Neuronal stem cell (in vitro differentiated cells): ENCODE measurements at regions not wholly inside any gene's neighbourhood (a gene's known extent, or its start where the extent isn't known, plus 50 kb on each side); places are given as distances from the start of the nearest gene placed in this dataset.

ENCODE experiments used
- DNase-seq: peaks from one replicate; pipeline ENCODE4 v3.0.0-alpha.2; 2013; ENCODE audit warnings: low spot score
- H2AFZ ChIP-seq: one replicate; pipeline ENCODE4 v1.6.1; 2013; ENCODE audit warnings: mild to moderate bottlenecking, low read length, inconsistent platforms
- H2AK5ac ChIP-seq: 2 replicates; pipeline ENCODE4 v1.6.1; 2013; ENCODE audit warnings: low read depth, mild to moderate bottlenecking, inconsistent platforms, low read length, moderate library complexity, mixed read lengths
- H2BK120ac ChIP-seq: 2 replicates; pipeline ENCODE4 v1.6.1; 2013; ENCODE audit warnings: low read depth, mild to moderate bottlenecking, inconsistent platforms, low read length, moderate library complexity, mixed read lengths
- H2BK12ac ChIP-seq: one replicate; pipeline ENCODE4 v1.6.1; 2013; ENCODE audit warnings: low read length, inconsistent platforms
- H2BK15ac ChIP-seq: 2 replicates; pipeline ENCODE4 v1.6.1; 2013; ENCODE audit warnings: mild to moderate bottlenecking, low read length, inconsistent platforms, mixed read lengths
- H2BK5ac ChIP-seq: one replicate; pipeline ENCODE4 v1.6.1; 2013; ENCODE audit warnings: inconsistent platforms, mild to moderate bottlenecking, low read length, moderate library complexity
- H3K14ac ChIP-seq: one replicate; pipeline ENCODE4 v1.6.1; 2013; ENCODE audit warnings: low read length, inconsistent platforms
- H3K18ac ChIP-seq: 2 replicates; pipeline ENCODE4 v1.6.1; 2013; ENCODE audit warnings: low read length, inconsistent platforms
- H3K23ac ChIP-seq: 2 replicates; pipeline ENCODE4 v1.6.1; 2013; ENCODE audit warnings: low read depth, mild to moderate bottlenecking, mixed read lengths, low read length, inconsistent platforms; ENCODE audit not compliant: poor library complexity
- H3K27ac ChIP-seq: replicated peaks from 3 replicates; pipeline ENCODE4 v1.5.1; 2013; ENCODE audit warnings: low read length, inconsistent platforms
- H3K27me3 ChIP-seq, 3 experiments: 2 replicates each; pipeline ENCODE4 v1.6.1; 2013; ENCODE audit warnings: low read length in 3 of 3, mild to moderate bottlenecking in 2 of 3, inconsistent platforms in 1 of 3, low read depth in 1 of 3, mixed read lengths in 1 of 3, moderate library complexity in 1 of 3; ENCODE audit not compliant: control insufficient read depth in 3 of 3, insufficient read depth in 3 of 3
- H3K36me3 ChIP-seq, 2 donors: replicated peaks in 1 of 2; 2 replicates each; pipeline ENCODE4 v1.6.1; 2013; ENCODE audit warnings: low read length in 2 of 2; ENCODE audit not compliant: control insufficient read depth in 2 of 2, insufficient read depth in 2 of 2
- H3K4ac ChIP-seq: 2 replicates; pipeline ENCODE4 v1.6.1; 2013; ENCODE audit warnings: inconsistent platforms, mild to moderate bottlenecking, low read length, moderate library complexity
- H3K4me1 ChIP-seq, 2 donors: 1 replicate in 1 of 2; 2 replicates in 1 of 2; pipeline ENCODE4 v1.6.1; 2013; ENCODE audit warnings: low read length in 2 of 2, low read depth in 1 of 2; ENCODE audit not compliant: control insufficient read depth in 2 of 2, insufficient read depth in 1 of 2
- H3K4me2 ChIP-seq: one replicate; pipeline ENCODE4 v1.6.1; 2013; ENCODE audit warnings: mild to moderate bottlenecking, low read length, inconsistent platforms; ENCODE audit not compliant: insufficient read depth, poor library complexity, severe bottlenecking
- H3K4me3 ChIP-seq, 2 donors: 2 replicates each; pipeline ENCODE4 v1.5.1; 2013; ENCODE audit warnings: low read length in 2 of 2, mild to moderate bottlenecking in 2 of 2, inconsistent platforms in 1 of 2, moderate library complexity in 1 of 2
- H3K79me1 ChIP-seq: one replicate; pipeline ENCODE4 v1.6.1; 2013; ENCODE audit warnings: low read depth, mild to moderate bottlenecking, inconsistent platforms, low read length, moderate library complexity
- H3K9ac ChIP-seq: one replicate; pipeline ENCODE4 v1.6.1; 2013; ENCODE audit warnings: mild to moderate bottlenecking, low read depth, low read length, inconsistent platforms; ENCODE audit not compliant: poor library complexity
- H3K9me3 ChIP-seq, 2 donors: replicated peaks in 1 of 2; 2 replicates each; pipeline versions ENCODE3 to v1.6.1; 2013; ENCODE audit warnings: low read length in 2 of 2, mild to moderate bottlenecking in 2 of 2, inconsistent platforms in 1 of 2, low read depth in 1 of 2, mixed read lengths in 1 of 2, moderate library complexity in 1 of 2; ENCODE audit not compliant: control insufficient read depth in 2 of 2, insufficient read depth in 1 of 2
- H4K8ac ChIP-seq: one replicate; pipeline ENCODE4 v1.6.1; 2013; ENCODE audit warnings: low read depth, mild to moderate bottlenecking, inconsistent platforms, low read length, moderate library complexity
- H4K91ac ChIP-seq: one replicate; pipeline ENCODE4 v1.6.1; 2013; ENCODE audit warnings: low read length, low read depth, mild to moderate bottlenecking, inconsistent platforms; ENCODE audit not compliant: poor library complexity
- WGBS, 2 donors: extraction: QIAGEN DNeasy Blood & Tissue Kit; methylation state at CpG; one replicate each; pipeline ENCODE4 v1.1.7; 2013; ENCODE audit warnings: missing lambda C conversion rate in 2 of 2, mixed read lengths in 1 of 2; ENCODE audit not compliant: insufficient read length in 2 of 2, insufficient replicate concordance in 1 of 2; ENCODE audit errors: extremely low coverage in 2 of 2; 5-methylcytosine and 5-hydroxymethylcytosine counted together

DNA sequence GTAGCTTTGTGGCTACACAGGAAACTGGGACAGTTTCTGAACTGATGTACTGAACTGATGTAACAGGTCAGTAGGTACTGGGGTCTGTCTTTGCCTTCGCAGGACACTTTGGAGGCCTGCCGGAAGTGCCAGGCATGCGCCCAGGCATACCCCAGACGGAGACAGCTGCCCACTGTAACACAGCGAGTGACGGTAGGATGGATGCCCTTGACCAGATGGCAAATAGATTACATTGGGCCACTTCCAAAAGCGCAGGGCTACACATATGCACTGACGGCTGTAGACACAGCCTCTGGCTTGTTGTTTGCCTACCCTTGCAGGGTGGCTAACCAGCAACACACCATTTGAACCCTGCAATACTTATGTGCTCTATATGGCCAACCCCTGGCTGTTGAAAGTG is 94.1 kb upstream of the TMPO start:
- no peak overlapping the region for H3K14ac ChIP-seq
- no peaks in the 10 kb centered on the region for H3K36me3 ChIP-seq
- H2BK15ac ChIP-seq: peak overlapping the region; percentile 54
- H3K9ac ChIP-seq: no peak overlapping the region
- peak overlapping the region; percentile 4 for H2BK5ac ChIP-seq
- H2BK12ac ChIP-seq: peak overlapping the region; percentile 14
- no peak overlapping the region for H3K4me3 ChIP-seq
- H3K9me3 ChIP-seq: no peaks in the 10 kb centered on the region
- H3K27me3 ChIP-seq: no peaks in the 10 kb centered on the region
- H3K18ac ChIP-seq: no peak overlapping the region
- no peak overlapping the region for H3K23ac ChIP-seq
- H3K79me1 ChIP-seq: no peaks in the 10 kb centered on the region
- H3K4me1 ChIP-seq: peaks cover 7 to 9% of the 10 kb centered on the region in 2 donors
- no peak overlapping the region for H2AFZ ChIP-seq
- H3K27ac ChIP-seq: no peak overlapping the region
- no peak overlapping the region for H2BK120ac ChIP-seq
- H2AK5ac ChIP-seq: no peak overlapping the region
- no peak for DNase-seq
- no CpG with 5 or more reads among the region's 8 CpGs for WGBS, 2 donors
- H4K91ac ChIP-seq: no peak overlapping the region
- no peak overlapping the region for H3K4ac ChIP-seq
- no peak overlapping the region for H3K4me2 ChIP-seq
- no peak overlapping the region for H4K8ac ChIP-seq

- no peak for DNase-seq
- H3K9ac ChIP-seq: no peak overlapping the region
- no peak overlapping the region for H4K8ac ChIP-seq
- H3K18ac ChIP-seq: peak overlapping the region; percentile 9
- H3K4me1 ChIP-seq: peaks cover 7 to 9% of the 10 kb centered on the region in 2 donors
- H4K91ac ChIP-seq: no peak overlapping the region
- H3K23ac ChIP-seq: no peak overlapping the region
- H3K79me1 ChIP-seq: no peaks in the 10 kb centered on the region
- no peak overlapping the region for H2BK5ac ChIP-seq
- WGBS, 2 donors: no CpG with 5 or more reads among the region's 11 CpGs
- H2AFZ ChIP-seq: no peak overlapping the region
- H2BK120ac ChIP-seq: no peak overlapping the region
- H3K4me3 ChIP-seq: no peak overlapping the region
- H3K9me3 ChIP-seq: no peaks in the 10 kb centered on the region
- no peak overlapping the region for H2AK5ac ChIP-seq
- H3K36me3 ChIP-seq: no peaks in the 10 kb centered on the region
- H3K4ac ChIP-seq: no peak overlapping the region
- no peaks in the 10 kb centered on the region for H3K27me3 ChIP-seq
- no peak overlapping the region for H2BK15ac ChIP-seq
- H3K27ac ChIP-seq: no peak overlapping the region
- H3K4me2 ChIP-seq: no peak overlapping the region
- H3K14ac ChIP-seq: no peak overlapping the region
- peak overlapping the region; percentile 33 for H2BK12ac ChIP-seq
These were observed 93.0 kb upstream of the TMPO start for GRCh38 chr12:98422359-98422758.

DNA sequence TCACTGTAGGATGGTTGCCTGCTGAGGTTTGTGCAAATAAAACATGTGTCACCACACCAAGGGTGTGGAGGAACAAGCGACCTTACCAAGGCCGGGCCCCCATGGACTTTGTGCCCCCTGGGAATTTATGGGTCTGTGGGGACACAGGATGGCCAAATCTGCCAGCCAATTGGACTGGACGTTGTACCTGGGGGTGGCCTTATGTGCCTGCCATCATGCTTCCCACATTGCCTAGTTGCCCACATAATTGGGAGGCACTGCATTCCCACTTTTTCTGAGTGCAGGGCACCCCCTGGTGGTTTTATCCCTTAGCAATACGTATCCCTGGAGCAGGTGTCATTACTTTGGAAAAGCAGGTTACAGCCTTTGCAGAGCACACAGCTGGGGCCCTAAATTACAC is 92.6 kb upstream of the TMPO start:
- DNase-seq: no peak
- no peak overlapping the region for H3K9ac ChIP-seq
- H3K79me1 ChIP-seq: no peaks in the 10 kb centered on the region
- H3K14ac ChIP-seq: no peak overlapping the region
- no peak overlapping the region for H3K4me3 ChIP-seq
- H3K27ac ChIP-seq: no peak overlapping the region
- H3K9me3 ChIP-seq: no peaks in the 10 kb centered on the region
- no peak overlapping the region for H4K91ac ChIP-seq
- no peak overlapping the region for H2BK12ac ChIP-seq
- no peak overlapping the region for H3K18ac ChIP-seq
- peaks cover 7 to 9% of the 10 kb centered on the region in 2 donors for H3K4me1 ChIP-seq
- no peak overlapping the region for H4K8ac ChIP-seq
- no peak overlapping the region for H2BK5ac ChIP-seq
- no peak overlapping the region for H3K23ac ChIP-seq
- no CpG with 5 or more reads among the region's 4 CpGs for WGBS, 2 donors
- H3K36me3 ChIP-seq: no peaks in the 10 kb centered on the region
- H2AK5ac ChIP-seq: no peak overlapping the region
- no peak overlapping the region for H3K4me2 ChIP-seq
- no peak overlapping the region for H2BK15ac ChIP-seq
- H2BK120ac ChIP-seq: no peak overlapping the region
- H3K4ac ChIP-seq: no peak overlapping the region
- no peaks in the 10 kb centered on the region for H3K27me3 ChIP-seq
- no peak overlapping the region for H2AFZ ChIP-seq

- H3K18ac ChIP-seq: no peak overlapping the region
- peak overlapping the region; percentile 7 for H2AK5ac ChIP-seq
- no peaks in the 10 kb centered on the region for H3K27me3 ChIP-seq
- no peak overlapping the region for H4K8ac ChIP-seq
- H2BK15ac ChIP-seq: no peak overlapping the region
- no peak overlapping the region for H3K4ac ChIP-seq
- DNase-seq: no peak
- no peak overlapping the region for H2AFZ ChIP-seq
- H3K14ac ChIP-seq: no peak overlapping the region
- no peak overlapping the region for H3K27ac ChIP-seq
- H3K9ac ChIP-seq: no peak overlapping the region
- no peaks in the 10 kb centered on the region for H3K79me1 ChIP-seq
- no peak overlapping the region for H3K4me2 ChIP-seq
- no peak overlapping the region for H3K23ac ChIP-seq
- no peak overlapping the region for H4K91ac ChIP-seq
- no peak overlapping the region for H3K4me3 ChIP-seq
- no peak overlapping the region for H2BK12ac ChIP-seq
- peaks cover under 1 to 1% of the 10 kb centered on the region in 2 donors for H3K4me1 ChIP-seq
- H3K9me3 ChIP-seq: no peaks in the 10 kb centered on the region
- no peaks in the 10 kb centered on the region for H3K36me3 ChIP-seq
- no peak overlapping the region for H2BK5ac ChIP-seq
- no CpG with 5 or more reads among the region's 2 CpGs for WGBS, 2 donors
- H2BK120ac ChIP-seq: no peak overlapping the region
These were observed 91.4 kb upstream of the TMPO start for GRCh38 chr12:98423963-98424362.
